A673 (cell line): ENCODE measurements at regions not wholly inside any gene's neighbourhood (a gene's known extent, or its start where the extent isn't known, plus 50 kb on each side); places are given as distances from the start of the nearest gene placed in this dataset.

Experiments
- EZH2 ChIP-seq: fragments of 200-600 bp; sonication (generic); IDR thresholded peaks from 2 replicates; pipeline ENCODE4 v1.6.1; 2017; ENCODE audit warnings: borderline replicate concordance, low read depth, mild to moderate bottlenecking, mixed read lengths, antibody characterized with exemption, low read length; ENCODE audit not compliant: poor library complexity, severe bottlenecking
- TF ChIP-seq, protein P1 (sequence below): fragments of 300-800, 200-600 bp; sonication (generic); conservative IDR thresholded peaks from 2 replicates; pipeline ENCODE4 v1.5.1; 2017; ENCODE audit warnings: low read depth, mild to moderate bottlenecking, antibody characterized with exemption, low read length, moderate library complexity, mixed read lengths

DNA sequence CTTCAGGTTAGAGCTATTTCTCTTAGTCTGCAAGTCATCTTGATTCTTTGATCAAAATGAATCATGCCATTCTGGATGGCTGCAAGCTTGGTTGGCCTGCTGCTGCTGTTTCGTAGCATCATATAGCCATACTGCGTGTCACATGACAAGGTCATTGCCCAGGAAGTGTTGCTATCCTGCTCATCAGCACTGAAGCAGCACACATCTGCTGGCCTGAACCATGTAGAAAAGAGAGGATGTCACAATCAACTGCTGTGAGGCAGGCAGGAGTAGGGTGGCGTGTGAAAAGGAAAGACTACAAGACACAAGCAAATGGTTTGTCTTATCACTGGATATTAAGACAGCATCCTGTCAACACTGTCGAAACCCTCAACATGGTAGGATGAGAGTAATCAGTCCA is 376.7 kb upstream of the RORB start:
- TF ChIP-seq, protein P1, sequence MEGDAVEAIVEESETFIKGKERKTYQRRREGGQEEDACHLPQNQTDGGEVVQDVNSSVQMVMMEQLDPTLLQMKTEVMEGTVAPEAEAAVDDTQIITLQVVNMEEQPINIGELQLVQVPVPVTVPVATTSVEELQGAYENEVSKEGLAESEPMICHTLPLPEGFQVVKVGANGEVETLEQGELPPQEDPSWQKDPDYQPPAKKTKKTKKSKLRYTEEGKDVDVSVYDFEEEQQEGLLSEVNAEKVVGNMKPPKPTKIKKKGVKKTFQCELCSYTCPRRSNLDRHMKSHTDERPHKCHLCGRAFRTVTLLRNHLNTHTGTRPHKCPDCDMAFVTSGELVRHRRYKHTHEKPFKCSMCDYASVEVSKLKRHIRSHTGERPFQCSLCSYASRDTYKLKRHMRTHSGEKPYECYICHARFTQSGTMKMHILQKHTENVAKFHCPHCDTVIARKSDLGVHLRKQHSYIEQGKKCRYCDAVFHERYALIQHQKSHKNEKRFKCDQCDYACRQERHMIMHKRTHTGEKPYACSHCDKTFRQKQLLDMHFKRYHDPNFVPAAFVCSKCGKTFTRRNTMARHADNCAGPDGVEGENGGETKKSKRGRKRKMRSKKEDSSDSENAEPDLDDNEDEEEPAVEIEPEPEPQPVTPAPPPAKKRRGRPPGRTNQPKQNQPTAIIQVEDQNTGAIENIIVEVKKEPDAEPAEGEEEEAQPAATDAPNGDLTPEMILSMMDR = no peak
- TF ChIP-seq EZH2 = no peak
